ENCODE measurements at regions not wholly inside any gene's neighbourhood (a gene's known extent, or its start where the extent isn't known, plus 50 kb on each side); places are given as distances from the start of the nearest gene placed in this dataset.
"Not testable (repeated sequence)": the region's sequence is repeated elsewhere in the genome, so short reads cannot be mapped to it uniquely, and the experiment has no call there.

DNA sequence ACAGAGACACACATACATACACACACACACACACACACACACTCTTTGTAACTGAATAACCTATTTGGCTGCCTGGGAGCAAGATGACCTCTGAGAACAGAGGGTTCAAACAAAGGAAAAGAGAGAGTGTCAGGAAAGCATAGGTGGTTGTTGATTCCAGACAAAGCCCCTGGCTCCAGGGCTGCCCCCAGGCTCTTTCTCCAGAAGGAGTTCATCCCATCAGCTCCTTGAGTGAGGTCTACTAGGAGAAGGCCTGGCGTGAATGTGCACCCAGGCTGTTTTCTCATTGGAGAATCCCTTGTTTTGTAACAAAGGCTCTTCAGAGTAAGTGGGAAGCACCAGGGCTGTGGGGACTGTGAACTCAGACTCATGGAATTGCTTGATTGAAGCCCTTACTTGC is 151.9 kb downstream of the EMP1 start:
- no peak for DNase-seq (ENCODE audit: low spot score)

DNA sequence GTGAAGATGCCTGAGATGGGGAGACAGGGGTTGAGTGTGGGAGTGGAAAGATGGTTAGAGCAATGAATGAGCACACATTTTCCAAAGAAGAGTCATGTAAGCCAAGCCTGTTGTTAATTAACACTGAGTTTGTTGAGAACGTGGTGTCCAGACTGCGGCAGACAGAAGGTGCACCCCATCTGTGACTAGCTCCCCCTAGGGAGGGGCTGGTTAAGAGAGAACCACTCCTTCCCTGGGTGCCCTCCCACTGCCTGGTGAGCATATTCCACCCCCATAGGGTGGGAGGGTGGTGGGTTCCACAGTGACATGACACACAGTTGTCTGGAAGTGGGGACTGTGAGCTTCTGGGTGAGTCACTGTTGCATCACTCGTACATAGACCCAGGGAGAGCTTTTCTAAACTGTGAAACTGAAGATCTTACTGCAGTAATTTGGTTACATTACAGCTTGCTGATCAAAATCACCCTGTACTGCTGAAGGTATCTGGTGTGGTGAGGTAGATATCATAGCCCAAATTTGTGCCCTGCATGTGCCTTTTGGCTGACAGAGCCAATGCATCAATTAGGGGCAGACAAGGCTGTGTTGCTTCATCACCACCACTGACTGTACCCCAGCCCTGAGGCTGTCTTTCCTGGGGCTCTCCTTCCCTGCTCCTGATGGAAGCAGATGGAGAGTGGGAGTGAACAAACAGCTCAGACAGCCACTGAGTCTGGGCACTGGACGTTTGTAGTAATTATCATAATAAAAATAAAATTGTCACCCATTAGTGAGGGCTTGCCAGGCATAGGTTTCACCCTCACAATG is 150.9 kb downstream of the EMP1 start:
- no peak for DNase-seq (ENCODE audit: low spot score)

DNA sequence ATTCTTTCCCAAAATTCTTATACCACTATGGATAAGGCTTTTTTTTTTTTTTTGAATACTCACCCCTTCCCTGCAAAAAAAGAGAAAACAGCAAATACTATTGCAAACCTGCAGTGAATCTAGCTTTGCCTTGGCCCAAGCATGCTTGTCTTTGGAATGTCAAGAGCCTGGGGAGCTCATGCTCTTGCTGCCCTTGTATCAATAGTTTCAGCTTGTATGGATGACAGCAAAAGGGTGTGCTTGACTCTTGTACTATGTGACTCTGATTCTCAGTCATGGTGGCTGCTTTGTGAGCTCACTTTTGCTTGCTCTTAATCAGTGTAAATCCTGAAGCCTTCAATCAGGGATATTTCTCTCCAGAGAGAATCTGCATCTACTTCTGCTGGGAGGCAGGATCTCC is 149.2 kb downstream of the EMP1 start:
- no peak for DNase-seq (ENCODE audit: low spot score)

DNA sequence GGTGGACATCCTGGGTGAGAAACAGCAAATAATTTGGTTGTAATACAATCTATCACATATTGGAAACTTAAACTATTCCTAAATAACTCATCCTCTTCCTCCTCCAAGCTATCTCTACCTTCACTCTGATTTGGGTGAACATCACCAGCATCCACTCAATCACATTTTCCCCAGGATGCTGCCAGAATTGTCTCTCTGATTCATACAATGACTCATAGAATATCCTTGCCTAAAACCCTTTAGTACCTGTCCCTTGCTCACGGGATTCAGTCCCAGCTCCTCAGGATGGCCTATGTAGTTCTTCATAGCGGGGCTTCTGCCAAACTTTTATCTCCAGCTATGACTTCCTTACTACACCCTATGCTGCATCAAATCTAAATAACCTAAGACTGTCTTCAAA is 146.8 kb downstream of the EMP1 start:
- no peak for DNase-seq (ENCODE audit: low spot score)

DNA sequence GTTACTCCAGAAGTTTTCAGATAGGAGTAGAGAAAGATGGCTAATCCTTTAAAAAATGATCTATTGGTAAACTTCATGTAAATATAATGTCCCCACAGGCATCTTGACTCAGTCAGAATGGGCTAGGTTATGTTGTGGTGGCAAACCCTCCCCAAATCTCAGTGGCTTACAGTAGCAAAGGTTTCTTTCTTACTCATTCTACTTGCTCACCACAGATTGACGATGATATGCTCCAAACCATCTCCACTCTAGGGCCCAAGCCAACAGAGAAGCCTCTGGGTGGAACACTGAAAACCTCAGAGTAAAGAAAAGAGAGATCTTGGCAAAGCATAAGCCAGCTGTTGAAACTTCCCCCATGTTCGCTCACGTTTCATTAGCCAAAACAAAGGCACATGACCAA is 146.4 kb downstream of the EMP1 start:
- no peak for DNase-seq (ENCODE audit: low spot score)

DNA sequence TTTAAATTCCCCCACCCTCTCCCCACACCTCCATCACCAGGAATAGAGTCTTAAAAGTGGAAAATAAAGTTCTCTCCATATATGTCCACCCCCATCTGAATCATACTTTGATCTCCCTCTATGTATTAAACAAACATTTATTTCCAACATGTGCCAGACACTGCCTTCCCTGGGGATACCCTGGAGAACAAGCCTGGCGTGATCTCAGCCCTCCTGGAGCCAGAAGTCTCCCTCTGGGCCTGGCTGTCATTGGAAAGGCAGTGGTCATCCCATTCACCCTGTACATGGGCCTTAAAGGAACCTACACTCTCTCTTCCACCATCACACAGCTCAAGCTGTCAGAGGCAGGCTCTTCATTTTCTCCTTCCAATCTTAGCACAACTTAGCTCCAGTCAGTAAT is 143.6 kb downstream of the EMP1 start:
- no peak for DNase-seq (ENCODE audit: low spot score)

DNA sequence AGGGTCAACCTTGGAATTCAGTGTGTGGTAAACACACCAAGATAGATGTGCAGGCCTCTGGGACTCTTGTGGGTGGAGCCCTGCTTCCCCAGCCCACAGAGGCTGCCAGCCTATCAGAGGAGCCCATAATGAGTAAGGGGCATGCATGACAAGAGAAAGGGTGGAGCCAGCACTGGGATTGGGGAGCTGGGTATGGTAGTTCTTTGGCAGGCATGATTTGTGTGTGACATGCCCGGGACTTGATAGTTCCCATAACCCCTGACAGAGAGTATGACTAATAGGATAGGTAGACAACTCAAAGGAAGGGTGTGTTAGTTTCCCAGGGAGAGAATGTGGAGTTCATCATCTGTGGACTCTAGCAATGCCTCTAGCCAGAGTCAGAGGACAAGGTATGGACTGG is 143.0 kb downstream of the EMP1 start:
- DNase-seq (ENCODE audit: low spot score), result no peak

DNA sequence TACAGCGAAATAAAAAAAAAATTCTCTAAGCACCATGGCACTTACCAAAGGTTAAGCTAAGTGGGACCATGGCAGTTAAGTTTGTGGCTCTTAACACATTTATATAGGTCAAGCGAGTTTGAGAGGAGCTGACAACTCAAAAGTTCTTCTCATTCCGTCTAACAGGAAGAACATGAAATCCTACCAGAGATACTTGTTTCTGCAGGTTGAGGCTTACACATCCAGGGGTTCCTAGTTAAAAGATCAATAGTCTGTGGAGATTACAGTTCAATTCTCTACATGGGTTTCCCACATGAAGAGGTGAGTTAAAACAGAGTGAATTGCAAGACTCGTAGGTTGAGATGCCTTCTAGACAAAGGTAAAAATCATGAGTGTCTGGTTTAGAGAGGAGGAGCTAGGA is 142.6 kb downstream of the EMP1 start:
- DNase-seq (ENCODE audit: low spot score), result no peak

DNA sequence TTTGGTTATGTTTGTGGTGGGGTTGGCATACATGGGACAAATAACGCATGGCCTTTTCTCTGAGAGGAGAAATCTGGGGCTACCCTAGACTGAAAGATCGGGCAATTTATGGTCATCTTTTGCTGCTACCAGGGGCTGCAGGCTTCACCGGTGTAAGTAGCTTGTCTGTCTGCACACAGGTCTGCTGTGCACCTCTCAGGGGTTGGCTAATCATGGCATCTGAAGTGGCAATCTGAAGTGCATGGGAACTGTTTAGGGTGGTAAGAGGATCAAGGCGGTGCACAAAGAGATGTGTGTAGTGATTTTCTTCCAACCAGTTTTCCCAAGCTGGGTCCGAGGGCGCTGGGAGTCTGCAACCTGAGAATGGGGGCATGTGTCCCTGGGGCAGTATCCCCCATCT is 141.3 kb downstream of the EMP1 start:
- DNase-seq (ENCODE audit: low spot score), result no peak

DNA sequence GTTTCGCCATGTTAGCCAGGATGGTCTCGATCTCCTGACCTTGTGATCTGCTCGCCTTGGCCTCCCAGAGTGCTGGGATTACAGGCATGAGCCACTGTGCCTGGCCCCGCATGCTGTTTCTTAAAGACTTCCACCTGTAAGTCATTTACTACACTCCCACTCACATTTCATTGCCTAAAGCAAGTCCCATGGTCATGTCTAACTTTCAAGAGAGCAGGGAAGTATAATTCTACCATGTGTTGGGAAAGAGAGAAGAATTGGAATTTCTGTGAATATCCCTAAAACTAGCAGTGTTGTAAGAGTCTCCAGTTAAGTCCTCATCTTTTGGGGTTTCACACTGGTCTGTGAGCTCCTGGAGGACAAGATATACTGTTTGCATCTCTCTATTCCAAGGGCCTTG is 139.7 kb downstream of the EMP1 start:
- no peak for DNase-seq (ENCODE audit: low spot score)

DNA sequence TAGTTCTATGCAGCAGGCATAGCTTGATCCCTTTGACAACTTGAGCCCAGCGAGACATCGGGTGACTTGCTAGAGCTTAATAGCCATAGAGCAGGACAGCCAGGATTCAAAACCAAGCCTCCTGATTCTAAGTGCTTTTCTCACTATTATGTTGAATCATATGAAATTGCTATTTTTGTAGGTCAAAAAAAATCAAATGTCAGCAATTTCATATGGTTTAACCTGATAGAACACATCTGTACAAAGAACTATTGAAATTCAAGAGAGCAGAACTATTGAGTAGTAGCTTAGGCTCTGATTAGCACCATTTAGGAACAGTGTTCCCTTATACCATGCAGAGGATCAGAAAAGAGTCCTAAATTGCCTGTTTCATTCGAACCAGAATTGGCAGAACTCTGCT is 132.0 kb downstream of the EMP1 start:
- no peak for DNase-seq (ENCODE audit: low spot score)

DNA sequence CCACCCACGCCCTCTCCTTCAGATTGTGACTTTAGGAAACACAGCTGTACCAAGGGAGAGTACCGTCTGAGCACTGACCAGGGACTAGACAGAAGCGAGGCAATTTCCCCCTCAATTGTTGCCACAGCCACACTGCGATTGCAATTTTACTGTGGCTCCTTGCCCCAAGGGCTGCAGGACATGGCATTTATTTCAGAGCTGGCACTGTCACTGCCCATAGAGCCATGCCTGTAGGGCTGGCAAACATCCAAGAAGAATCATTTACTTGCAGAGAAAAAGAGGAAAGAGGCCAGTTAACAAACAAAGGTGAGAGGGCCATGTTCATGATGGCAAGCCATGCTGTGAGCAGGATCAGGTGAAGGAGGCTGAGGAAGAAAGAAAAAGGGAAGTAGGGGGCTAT is 129.6 kb downstream of the EMP1 start:
- DNase-seq (ENCODE audit: low spot score), result no peak

DNA sequence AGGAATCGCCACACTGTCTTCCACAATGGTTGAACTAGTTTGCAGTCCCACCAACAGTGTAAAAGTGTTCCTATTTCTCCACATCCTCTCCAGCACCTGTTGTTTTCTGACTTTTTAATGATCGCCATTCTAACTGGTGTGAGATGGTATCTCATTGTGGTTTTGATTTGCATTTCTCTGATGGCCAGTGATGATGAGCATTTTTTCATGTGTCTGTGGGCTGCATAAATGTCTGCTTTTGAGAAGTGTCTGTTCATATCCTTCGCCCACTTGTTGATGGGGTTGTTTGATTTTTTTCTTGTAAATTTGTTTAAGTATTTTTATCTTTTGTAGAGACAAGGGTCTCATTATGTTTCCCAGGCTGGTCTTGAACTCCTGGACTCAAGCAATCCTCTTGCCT is 128.5 kb downstream of the EMP1 start:
- DNase-seq (ENCODE audit: low spot score), result not testable (repeated sequence)

DNA sequence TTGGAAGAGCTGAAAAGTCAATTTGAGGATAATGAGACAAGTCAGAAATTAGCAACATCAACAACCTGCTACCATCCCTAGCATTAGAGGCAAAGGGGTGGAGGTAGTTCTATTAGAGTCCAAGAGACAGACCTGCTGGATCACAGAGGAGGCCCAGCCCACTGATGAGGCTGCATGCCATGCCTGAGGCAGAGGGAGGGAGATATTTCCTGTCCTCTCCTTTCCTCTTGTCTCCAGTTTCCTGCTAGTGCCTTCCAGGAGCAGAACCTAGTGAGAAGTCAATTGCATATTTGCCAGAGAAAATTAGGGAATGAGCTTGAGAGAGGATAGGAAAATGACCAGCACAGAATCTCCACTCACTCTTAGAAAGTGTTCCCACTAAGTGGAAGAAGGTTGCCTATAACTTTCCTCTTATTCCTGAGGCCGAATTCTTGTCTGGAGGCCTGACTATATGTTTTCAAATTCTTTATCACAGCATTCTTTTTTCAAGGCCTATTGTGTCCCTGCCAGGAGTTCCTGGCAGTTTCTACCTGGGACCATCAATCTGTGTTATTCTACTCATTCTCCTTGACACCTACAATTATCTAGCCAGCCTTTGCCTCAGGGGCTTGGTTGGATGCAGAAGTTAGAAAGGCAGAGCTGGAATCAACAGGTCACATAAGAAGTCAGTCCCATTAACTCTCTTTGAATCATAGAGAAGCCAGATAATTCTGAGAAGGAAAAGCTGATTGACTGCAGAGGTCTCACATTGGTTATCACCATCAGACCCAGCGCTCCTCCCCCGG is 121.9 kb downstream of the EMP1 start:
- no peak for DNase-seq (ENCODE audit: low spot score)

DNA sequence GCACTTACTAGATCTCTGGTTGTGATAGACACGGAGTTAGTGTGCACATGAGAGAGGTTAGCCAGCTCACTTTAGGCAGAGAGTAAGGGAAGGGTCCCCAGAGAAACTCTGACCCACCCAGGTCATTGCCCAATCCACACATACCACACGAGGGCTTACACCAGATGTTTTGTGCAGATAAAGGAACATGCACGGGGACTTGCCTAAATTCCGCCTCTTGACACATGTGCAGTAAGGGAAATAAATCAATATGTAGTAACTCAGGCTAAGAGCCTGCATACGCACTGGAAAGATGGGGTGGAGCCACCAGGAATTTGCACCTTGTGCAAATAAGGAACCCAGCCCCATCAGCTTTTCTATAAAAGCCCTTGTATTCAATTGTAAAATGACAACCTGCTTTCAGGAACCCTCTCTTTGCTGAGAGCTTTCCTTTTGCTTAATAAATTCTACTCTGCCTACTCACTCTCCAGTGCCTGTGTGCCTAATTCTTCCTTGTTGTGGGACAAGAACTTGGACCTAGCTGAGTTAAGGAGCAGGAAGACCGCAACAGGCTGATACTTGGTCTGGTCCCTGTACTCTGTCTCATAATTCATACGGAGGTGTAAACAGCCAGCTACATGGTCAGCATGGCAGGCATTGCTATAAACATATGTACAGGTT is 120.2 kb downstream of the EMP1 start:
- DNase-seq (ENCODE audit: low spot score), result no peak

DNA sequence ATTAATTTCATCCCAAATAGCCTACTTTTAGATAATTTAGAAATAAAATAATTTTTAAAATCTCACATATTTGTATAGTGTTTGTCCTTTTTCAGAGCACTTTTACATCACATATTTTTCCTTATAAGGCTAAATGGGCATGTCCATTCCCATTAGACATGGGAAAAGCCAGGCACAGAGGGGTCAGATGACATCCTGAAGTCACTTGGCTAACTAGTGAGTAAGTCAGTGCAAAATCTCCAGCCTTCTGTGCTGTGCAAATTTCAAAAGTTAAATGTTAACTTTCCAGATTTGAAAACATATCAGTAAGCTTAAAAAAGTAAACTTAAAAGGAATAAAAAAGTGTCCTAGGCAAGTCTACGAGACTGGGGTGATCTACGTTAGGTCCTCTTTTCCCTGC is 117.4 kb downstream of the EMP1 start:
- DNase-seq (ENCODE audit: low spot score), result no peak

DNA sequence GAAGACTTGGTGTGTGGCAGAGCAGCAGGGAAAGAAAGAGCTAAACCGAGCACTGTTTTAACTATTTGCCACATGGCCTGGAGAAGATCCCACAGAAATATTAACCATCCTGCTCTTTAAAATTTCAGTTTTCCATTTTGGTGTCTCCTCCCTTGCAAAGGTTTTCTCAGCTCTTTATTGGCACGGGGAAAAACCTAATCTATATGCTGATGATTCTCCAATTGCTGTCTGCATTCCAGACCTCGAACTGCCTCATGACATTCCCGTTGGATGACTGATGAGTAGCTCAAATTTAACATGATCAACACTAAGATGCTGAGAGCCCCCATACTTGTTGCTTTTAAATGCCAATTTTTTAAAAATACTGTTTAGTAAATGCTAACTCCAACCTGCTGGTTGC is 115.0 kb downstream of the EMP1 start:
- DNase-seq (ENCODE audit: low spot score), result no peak

DNA sequence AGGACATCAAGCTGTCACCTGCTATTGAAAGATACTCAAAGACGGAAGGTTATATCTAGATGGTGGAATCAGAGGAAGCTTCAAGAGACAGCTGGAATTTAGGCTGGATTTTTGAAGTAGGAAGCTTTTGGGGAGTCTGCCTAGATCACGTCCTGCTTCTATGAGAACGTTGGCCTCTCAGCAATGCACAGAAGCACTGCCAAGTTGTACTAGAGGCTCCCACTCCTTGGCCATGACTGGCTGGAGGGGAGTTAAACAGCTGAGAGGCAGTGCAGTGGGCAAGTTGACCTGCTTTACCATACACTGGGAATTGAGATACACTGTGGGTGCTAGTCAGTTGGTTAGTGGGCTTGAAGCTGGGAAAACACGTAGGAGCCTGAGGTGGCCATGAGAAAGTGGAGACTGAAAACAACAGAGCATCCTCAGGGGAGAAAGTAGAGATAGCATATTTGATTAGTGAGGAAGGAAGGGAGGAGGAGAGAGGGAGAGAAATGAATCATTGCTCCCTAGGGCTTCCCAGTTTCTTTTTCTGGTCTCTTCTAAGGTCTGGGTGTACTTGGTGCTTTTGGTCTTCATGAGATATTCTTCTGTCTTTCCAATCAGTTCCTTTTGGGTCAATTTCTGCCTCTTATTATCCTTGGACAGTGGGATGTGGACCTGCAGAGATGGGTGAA is 110.8 kb downstream of the EMP1 start:
- no peak for DNase-seq (ENCODE audit: low spot score)

DNA sequence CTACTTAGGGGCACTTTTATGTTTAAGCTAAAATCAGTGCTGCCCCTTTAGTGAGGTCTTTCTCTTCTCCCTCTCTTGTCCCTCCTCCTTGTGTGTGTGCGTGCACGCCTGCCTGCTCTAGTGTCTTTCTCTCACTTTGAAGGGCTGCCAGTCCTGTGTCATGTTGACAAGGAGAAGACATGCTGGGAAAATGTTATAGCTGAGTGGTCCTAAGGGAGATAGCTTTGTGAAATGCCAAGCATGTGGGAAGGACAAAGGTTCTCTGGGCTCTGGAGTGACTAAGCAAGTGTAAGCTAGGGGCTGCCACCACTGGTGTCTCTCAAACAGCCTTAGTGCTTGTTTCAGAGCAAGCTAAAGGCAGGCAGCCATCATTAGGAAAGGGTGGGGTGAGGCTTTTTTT is 108.4 kb downstream of the EMP1 start:
- no peak for DNase-seq (ENCODE audit: low spot score)

DNA sequence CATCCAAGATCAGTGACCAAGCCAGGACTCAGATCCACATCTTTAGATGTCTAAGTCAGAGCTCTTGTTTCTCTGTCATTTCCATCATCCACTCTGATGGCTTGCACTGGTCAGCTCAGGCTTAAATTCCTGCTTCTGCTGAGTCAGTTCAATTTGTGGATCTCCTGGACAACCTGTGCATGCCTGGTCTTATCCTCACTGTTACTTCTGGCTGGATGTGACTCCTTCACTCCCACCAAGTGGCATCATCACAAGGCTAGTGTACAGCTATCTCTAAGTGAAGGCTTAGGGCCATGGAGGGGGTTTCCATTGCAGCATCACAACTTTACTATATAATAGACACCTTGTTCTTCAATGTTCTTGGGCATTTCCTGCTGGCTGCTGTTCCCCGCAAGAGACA is 102.9 kb downstream of the EMP1 start:
- no peak for DNase-seq (ENCODE audit: low spot score)

DNA sequence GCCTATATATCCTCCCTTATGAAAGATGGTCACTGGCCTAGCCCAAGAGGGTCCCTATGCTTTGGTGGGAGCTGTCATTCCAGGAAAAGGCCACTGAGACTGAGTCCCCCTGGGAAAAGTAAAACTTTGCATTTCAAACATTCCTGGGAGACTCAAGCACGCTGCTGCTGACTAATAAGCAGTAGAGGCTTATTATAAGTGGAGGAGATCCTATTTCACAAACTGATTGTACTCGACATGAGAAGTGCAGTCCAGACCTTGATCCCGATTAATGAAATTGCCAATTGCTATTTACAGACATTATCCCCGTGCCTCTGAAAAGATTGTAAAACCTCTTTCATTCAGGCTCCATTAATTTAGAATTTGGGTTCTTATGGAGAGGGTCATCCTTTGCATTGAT is 96.6 kb downstream of the EMP1 start:
- DNase-seq (ENCODE audit: low spot score), result no peak

DNA sequence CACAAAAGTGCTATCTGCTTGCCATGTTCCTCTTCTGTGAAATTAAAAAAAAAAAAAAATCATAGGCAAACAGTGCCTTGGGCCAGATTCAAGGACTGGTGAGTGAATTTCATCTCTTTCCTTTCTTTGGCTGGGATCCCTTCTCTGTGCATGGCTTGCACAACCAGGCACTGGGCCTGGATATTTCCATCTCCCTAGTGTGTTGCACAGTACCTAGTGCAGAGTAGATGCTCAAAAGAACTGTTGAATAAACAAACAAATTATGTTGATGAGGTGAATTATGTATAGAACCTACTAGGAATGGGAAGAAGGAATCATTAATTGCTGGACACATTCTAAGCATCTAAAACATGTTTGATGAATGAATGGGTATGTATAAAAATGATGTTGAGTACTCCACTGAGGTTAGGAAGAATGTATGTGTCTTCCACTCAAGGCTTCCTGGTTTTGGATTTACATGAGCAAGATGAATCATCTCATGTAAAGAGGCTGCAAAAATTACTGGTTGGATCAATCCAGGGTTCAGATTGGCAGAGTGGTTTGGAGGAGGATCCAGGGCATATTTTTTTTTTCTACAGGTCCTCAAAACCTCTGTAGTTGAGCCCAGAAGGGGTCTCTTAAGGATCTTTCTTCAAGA is 93.2 kb downstream of the EMP1 start:
- no peak for DNase-seq (ENCODE audit: low spot score)

Measured in HuH-7 (cell line).